Natural killer cell treated with Interleukin-12 subunit alpha and Interleukin-12 subunit beta and Interleukin-15 and Interleukin-18, amount 100 ng/mL, for 72 hours (primary cell): ENCODE measurements at regions not wholly inside any gene's neighbourhood (a gene's known extent, or its start where the extent isn't known, plus 50 kb on each side); places are given as distances from the start of the nearest gene placed in this dataset.

ENCODE experiments used
- ATAC-seq, 2 donors: fragments of 150-1000 bp; cut with Tn5 transposase in 1 of 2; sonication (Bioruptor Pico), chemical (Tn5 transposase) in 1 of 2; 2 replicates each; pipeline ENCODE4 v1.10.0; 2021
- DNase-seq: peaks from one replicate; pipeline ENCODE4 v3.0.0; 2022; ENCODE audit warnings: low spot score
- H3K27ac Mint-ChIP-seq, 2 donors: 1 replicate in 1 of 2; 2 replicates in 1 of 2; pipeline ENCODE4 v1.8.0; 2022; ENCODE audit warnings: mixed read lengths in 2 of 2, mild to moderate bottlenecking in 1 of 2, moderate library complexity in 1 of 2
- H3K27me3 Mint-ChIP-seq, 2 donors: 1 replicate in 1 of 2; 2 replicates in 1 of 2; pipeline ENCODE4 v1.8.0; 2022; ENCODE audit warnings: mixed read lengths in 2 of 2
- H3K36me3 Mint-ChIP-seq: one replicate; pipeline ENCODE4 v1.8.0; 2022; ENCODE audit warnings: mixed read lengths
- H3K4me1 Mint-ChIP-seq, 2 donors: 1 replicate in 1 of 2; 2 replicates in 1 of 2; pipeline ENCODE4 v1.8.0; 2022; ENCODE audit warnings: low read depth in 2 of 2, mixed read lengths in 2 of 2, mild to moderate bottlenecking in 1 of 2
- H3K4me3 Mint-ChIP-seq: one replicate; pipeline ENCODE4 v1.8.0; 2022; ENCODE audit warnings: mixed read lengths
- H3K9me3 Mint-ChIP-seq: 2 replicates; pipeline ENCODE4 v1.8.0; 2022; ENCODE audit warnings: mixed read lengths

DNA sequence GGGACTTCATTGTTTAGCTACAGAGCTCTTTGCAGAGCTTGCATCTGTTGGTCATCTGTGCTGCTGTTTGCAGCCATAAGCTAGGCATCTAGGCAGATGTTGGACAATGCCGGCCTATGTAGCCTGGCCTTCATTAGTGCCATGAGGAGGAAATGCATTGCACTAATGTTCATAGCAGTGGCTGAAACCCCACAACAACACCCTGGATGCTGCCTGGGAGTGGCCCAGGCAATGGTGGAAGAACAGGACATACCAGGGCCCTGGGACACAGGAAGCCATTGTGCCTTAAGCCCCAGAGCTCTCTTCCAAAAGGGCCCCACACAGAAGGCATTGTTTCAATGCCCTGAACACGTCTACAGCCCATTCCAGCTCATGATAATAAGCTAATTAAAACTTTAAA lies 131.5 kb upstream of the LYZL1 start:
- Mint-ChIP-seq H3K27me3 (peaks cover 0 to 7% of the 10 kb centered on the region in 2 donors), H3K4me3 (no peak overlapping the region), H3K36me3 (no peaks in the 10 kb centered on the region), H3K27ac (no peak overlapping the region), H3K4me1 (no peaks in the 10 kb centered on the region), H3K9me3 (no peaks in the 10 kb centered on the region)
- DNase-seq (no peak), ATAC-seq (no peak)

DNA sequence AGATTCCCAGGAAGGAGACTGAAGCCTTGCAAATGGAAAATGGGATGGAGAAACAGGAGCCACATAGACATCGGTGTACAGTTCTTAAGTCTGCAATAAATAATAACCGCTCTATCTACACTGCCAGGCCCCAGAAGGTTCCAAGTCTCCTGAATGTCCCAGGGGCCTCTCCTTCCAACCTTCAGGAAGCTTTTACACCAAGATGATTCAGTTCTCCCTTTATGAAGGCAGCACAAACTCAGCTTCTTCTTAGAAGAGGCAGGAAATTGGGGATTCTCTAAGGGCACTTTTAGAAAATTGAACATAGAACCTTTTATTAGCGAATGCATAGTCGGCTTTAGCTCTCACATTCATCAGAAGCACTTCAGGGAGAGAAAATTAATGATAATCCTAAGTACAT lies 130.8 kb upstream of the LYZL1 start:
- no peak for ATAC-seq
- H3K27me3 Mint-ChIP-seq = peaks cover 0 to 14% of the 10 kb centered on the region in 2 donors
- H3K36me3 Mint-ChIP-seq = no peaks in the 10 kb centered on the region

DNA sequence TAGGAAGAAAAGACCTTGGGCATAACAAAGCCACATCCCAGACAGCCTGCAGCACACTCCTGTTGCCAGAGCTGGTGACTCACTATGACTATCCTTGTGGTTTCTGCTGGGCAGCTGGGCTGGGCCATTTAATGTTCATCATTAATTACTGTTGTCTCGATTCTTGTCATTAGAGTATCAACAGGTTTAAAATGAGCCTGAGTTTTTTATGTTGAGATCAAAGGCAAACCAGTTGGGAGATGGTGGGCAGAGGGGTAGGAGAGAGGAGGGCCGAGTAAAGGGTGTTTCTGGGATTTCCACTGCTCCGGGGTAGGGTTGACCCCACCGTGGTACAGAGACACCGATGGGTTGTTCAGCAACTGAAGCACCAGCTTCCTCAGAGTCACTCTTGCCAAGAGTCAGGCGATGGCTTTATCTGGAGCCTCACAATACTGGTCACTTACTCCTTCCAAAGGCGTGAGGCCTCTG lies 128.7 kb upstream of the LYZL1 start:
- H3K9me3 Mint-ChIP-seq = no peaks in the 10 kb centered on the region
- H3K36me3 Mint-ChIP-seq = no peaks in the 10 kb centered on the region
- DNase-seq (no peak), ATAC-seq (no peak)
- no peak overlapping the region for H3K27ac Mint-ChIP-seq
- peaks cover 5 to 32% of the 10 kb centered on the region in 2 donors for H3K27me3 Mint-ChIP-seq
- H3K4me1 Mint-ChIP-seq = no peaks in the 10 kb centered on the region
- no peak overlapping the region for H3K4me3 Mint-ChIP-seq

More for the DNA sequence above, 130.8 kb upstream of the LYZL1 start:
- no peak for DNase-seq
- Mint-ChIP-seq H3K4me3 (no peak overlapping the region), H3K4me1 (no peaks in the 10 kb centered on the region), H3K27ac (no peak overlapping the region), H3K9me3 (no peaks in the 10 kb centered on the region)

DNA sequence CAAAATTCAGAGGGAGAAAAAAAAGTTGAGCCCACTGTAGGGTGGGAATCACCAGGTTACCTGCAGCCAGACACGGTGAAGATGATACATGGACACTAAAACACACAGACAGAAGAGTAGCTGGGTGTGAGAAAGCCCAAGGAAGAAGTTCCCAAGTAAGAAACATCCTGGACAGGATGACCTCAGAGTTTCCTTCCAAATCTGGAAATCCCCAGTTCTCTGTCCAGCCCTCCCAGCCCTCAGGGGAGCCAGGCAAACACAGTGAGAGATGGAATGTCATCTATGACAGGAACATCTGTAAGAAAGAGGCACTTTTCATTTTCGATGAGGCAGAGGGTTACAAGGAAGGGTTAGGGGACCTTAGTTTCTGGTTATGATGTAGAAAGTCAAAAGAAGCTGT lies 125.1 kb upstream of the LYZL1 start:
- Mint-ChIP-seq H3K4me3 (no peak overlapping the region), H3K27ac (no peak overlapping the region), H3K9me3 (peaks cover 4% of the 10 kb centered on the region), H3K27me3 (peaks cover 5 to 33% of the 10 kb centered on the region in 2 donors), H3K4me1 (no peaks in the 10 kb centered on the region), H3K36me3 (no peaks in the 10 kb centered on the region)
- no peak for DNase-seq
- no peak for ATAC-seq

DNA sequence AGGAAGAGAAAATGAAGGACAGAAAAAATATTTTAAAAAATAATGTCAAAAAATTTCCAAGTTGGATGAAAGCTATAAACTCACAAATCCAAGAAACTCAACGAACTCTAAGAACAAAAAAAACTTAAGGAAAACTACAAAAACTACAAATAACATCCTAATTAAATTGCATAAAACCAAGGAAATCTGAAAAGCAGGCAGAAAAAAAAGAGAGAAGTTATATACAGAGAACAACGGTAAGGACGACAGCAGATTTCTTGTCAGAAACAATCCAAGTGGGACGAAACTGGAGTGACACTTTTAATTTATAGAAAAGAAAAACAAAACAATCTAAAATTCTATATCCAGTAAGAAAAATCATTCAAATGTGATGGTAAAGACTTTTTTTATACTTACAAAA lies 122.2 kb upstream of the LYZL1 start:
- H3K9me3 Mint-ChIP-seq = peaks cover 10% of the 10 kb centered on the region
- H3K27ac Mint-ChIP-seq = no peak overlapping the region
- peaks cover 11% of the 10 kb centered on the region for H3K36me3 Mint-ChIP-seq
- no peak overlapping the region for H3K4me3 Mint-ChIP-seq
- H3K27me3 Mint-ChIP-seq = peaks cover 5 to 32% of the 10 kb centered on the region in 2 donors
- ATAC-seq (no peak), DNase-seq (no peak)
- no peaks in the 10 kb centered on the region for H3K4me1 Mint-ChIP-seq

DNA sequence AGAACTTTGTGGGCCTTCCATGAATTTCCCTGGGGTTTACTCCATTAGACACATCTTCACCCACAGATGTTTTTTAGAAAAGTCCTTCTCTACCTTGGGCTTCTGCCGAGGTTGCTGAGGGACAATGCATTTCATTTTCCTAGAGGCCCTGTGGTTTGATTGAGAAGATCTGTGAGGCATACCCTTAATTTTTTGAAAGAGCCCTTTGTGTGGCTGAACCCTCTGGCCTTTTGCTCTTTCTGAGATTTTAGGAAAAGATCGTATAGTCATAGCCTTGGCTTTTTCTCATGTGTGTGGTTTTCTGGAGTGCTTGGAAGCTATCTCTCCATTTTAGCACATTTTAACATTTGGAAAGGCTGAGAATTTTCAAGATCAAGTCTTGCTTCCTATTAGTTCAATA lies 119.8 kb upstream of the LYZL1 start:
- no peaks in the 10 kb centered on the region for H3K4me1 Mint-ChIP-seq
- no peak for ATAC-seq
- no peak overlapping the region for H3K27ac Mint-ChIP-seq
- peaks cover 11% of the 10 kb centered on the region for H3K36me3 Mint-ChIP-seq
- no peak overlapping the region for H3K4me3 Mint-ChIP-seq
- no peak for DNase-seq
- H3K27me3 Mint-ChIP-seq = peaks cover 0 to 17% of the 10 kb centered on the region in 2 donors
- H3K9me3 Mint-ChIP-seq = peaks cover 10% of the 10 kb centered on the region

DNA sequence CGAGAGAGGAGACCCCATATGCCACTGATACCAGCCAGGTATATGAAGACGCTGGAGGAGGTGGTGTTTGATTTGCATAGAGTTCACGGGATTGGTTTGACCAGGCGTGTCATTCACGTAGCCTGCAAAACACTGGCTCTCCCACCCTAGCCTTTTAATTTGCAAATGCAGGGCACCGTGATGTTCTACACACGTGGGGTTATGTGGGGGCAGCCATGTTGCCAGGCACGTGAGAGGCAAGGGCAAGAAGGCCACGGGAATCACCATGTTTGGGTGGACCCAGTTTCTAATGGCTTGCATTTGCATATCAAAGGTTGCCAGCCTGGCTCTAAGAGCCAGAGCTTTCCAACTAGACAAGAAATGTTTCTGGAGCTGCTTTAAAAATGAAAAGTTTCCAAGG lies 117.2 kb upstream of the LYZL1 start:
- DNase-seq = no peak
- peaks cover 11% of the 10 kb centered on the region for H3K36me3 Mint-ChIP-seq
- H3K4me3 Mint-ChIP-seq = no peak overlapping the region
- no peaks in the 10 kb centered on the region for H3K4me1 Mint-ChIP-seq
- no peak overlapping the region for H3K27ac Mint-ChIP-seq
- H3K9me3 Mint-ChIP-seq = peaks cover 13% of the 10 kb centered on the region
- H3K27me3 Mint-ChIP-seq = peaks cover 2 to 20% of the 10 kb centered on the region in 2 donors
- no peak for ATAC-seq

DNA sequence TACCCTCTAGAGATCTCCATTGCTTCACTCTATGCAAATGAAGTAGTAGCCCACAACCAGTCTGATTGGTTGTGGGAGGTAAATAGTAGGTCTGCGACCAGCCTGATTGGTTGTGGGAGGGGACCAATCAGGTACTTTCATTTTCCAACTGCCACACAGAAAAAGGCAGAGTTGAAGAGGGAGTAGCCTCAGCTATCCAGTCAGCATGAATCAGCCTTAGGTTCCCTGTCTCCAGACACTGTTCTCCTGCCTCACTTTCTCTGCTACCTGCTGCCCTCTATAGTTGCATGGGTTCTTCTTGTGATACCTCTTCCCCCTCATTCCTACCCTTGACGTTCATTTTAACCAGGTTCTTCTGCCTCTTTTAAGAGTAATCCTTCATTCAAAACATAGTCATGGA lies 114.5 kb upstream of the LYZL1 start:
- no peak for DNase-seq
- Mint-ChIP-seq H3K36me3 (peaks cover 10% of the 10 kb centered on the region), H3K27ac (no peak overlapping the region), H3K9me3 (peaks cover 10% of the 10 kb centered on the region), H3K27me3 (peaks cover 8 to 33% of the 10 kb centered on the region in 2 donors), H3K4me1 (no peaks in the 10 kb centered on the region), H3K4me3 (no peak overlapping the region)
- no peak for ATAC-seq

DNA sequence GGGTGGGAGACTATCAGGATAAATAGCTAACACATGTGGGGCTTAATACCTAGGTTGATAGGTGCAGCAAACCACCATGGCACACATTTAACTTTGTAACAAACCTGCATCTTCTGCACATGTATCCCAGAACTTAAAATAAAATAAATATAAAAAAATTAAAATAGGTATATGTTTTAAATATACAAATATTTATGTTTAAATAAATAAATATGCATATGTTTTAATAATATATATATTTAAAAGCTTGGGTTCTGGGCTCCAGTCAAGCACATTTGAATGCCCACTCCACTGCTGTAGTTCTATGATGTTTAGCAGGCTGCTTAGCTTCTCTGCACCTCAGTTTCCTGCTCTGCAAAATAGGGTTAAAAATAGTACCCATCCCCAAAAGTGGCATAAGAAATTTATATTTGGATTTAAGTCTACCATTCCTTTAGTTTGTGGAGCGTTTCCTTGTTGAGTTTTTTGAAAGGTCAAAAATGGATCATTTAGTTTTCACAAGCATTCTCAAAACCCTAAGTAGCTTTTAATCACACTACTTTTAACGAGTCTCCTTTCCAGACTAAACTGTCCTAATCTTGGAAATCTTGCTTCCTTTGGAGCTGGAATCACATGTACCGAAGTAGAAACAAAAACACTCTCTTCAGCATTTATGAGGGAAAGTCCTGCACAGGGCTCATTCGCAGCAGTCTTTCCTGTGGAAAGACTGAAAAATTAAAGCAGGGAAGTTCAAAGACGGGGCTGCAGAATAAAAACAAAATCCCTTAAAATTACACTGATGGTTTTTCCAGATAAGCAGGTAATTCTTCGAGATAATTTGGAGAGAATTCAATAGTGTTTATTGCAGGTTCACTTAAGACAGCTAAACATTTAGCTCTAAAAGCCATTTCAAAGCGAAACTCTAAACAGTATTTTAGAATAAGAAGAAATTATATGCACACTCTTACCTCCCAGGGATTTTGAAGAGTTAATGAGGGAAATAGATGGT lies 111.7 kb upstream of the LYZL1 start:
- Mint-ChIP-seq H3K36me3 (no peaks in the 10 kb centered on the region), H3K27me3 (peaks cover 8 to 33% of the 10 kb centered on the region in 2 donors), H3K9me3 (peaks cover 4% of the 10 kb centered on the region), H3K4me1 (no peaks in the 10 kb centered on the region), H3K4me3 (no peak overlapping the region), H3K27ac (no peak overlapping the region)
- no peak for ATAC-seq
- no peak for DNase-seq

DNA sequence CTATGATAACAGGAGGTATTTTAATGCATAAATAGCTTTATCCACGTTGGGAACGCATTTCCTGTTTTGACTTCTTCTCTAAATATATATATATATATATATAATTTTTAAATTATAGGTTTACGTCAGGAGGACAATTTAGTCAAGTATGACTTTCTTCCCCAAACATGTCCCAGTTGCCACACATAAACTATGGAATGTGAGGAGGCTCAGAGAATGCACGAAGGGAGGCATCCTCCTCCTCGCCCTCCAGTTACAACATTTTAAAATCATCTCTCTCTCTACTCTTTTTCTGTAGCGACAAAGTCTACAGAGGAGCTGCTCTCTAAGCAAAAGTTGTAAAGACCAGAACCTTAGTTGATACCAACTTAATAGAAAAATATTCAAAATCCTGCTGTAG lies 106.9 kb upstream of the LYZL1 start:
- Mint-ChIP-seq H3K4me1 (no peaks in the 10 kb centered on the region), H3K4me3 (no peak overlapping the region), H3K27me3 (peaks cover 16 to 49% of the 10 kb centered on the region in 2 donors), H3K27ac (no peak overlapping the region), H3K9me3 (no peaks in the 10 kb centered on the region), H3K36me3 (no peaks in the 10 kb centered on the region)
- ATAC-seq = no peak
- DNase-seq = no peak

DNA sequence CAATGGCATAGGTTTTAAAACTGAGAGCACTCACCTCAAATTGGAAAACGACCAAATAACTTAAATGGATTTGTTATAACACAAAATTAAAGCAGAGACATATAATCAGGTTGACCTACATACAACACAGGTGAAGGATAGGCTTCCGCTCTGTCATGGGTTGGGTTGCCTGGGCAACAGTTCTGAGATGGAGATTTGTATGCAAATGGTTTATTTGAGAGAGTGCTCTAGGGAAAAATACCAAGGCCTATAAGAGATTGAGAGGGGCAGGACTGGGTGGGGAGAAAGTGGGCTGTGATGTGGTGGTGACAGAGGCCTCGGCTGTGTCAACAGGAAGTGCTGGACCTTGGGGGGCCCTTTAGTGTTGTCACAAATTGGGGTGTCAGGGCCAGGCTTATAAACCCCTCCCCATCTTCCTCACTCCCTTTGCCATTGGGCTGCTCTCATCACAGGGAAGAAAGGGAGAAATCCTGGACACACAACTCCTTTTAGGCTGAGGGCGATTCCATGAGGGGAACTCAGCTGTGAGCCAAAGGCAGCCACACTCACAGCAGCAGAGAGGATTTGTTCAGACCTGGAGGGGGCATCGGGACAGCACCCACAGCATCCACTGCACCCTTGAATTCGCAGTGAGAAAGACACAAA lies 105.4 kb upstream of the LYZL1 start:
- H3K4me1 Mint-ChIP-seq = no peaks in the 10 kb centered on the region
- no peak overlapping the region for H3K27ac Mint-ChIP-seq
- H3K27me3 Mint-ChIP-seq = peaks cover 15 to 46% of the 10 kb centered on the region in 2 donors
- no peak for DNase-seq
- H3K36me3 Mint-ChIP-seq = no peaks in the 10 kb centered on the region
- ATAC-seq = no peak
- H3K9me3 Mint-ChIP-seq = no peaks in the 10 kb centered on the region
- H3K4me3 Mint-ChIP-seq = no peak overlapping the region

DNA sequence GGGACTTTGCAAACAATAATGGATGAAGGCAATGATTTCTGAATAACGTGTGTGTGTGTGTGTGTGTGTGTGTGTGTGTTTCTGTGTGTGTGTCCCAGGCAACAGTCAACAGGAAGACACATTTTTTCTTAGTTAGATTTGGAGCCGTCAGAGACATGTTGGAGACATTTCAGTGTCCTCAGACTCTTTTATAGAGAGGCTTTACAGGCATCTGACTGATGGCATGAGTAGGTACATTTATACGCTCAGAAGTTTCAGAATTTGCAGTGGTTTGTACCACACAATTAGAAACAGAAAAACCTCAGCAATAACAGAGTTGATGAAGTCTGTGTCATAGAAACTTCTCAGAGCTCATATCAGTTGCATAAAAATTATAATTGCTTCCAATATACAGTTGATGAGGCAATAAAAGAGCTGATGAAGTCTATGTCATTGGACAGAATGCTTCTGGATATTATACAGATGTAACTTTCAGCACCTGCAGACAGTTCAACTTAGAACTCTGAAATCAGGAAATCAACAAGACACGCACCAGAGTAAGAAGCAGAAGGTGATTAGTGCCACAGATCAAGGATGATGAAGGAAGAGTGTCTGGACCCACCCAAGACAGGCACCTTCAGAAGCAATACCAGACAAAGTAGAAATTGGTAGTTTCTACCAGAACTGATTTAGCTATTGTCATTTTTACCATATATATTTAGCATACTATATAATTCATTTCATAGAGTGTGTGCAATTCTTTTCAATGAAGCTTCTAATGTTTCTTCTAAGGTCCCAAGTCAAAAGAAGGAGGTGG lies 104.5 kb upstream of the LYZL1 start:
- H3K27me3 Mint-ChIP-seq = peaks cover 11 to 41% of the 10 kb centered on the region in 2 donors
- H3K4me3 Mint-ChIP-seq = no peak overlapping the region
- no peak for ATAC-seq
- DNase-seq = no peak
- H3K36me3 Mint-ChIP-seq = no peaks in the 10 kb centered on the region
- no peak overlapping the region for H3K27ac Mint-ChIP-seq
- H3K4me1 Mint-ChIP-seq = no peaks in the 10 kb centered on the region
- H3K9me3 Mint-ChIP-seq = no peaks in the 10 kb centered on the region

DNA sequence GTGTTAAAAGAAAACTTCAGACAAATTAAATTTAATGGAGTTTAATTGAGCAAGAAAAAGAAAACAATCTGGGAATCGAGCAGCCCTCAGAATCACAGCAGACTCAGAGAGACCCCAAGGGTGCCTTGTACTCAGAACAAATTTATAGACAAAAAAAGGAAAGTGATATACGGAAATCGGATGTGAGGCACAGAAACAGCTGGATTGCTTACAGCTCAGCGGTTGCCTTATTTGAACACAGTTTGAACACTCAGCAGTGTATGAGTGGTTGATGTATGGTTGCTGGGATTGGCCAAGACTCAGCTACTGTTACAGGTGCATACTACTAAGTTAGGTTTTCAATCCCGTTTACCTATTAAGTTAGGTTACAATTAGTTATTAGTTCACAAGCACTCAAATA lies 103.8 kb upstream of the LYZL1 start:
- no peaks in the 10 kb centered on the region for H3K9me3 Mint-ChIP-seq
- no peak overlapping the region for H3K27ac Mint-ChIP-seq
- DNase-seq (no peak), ATAC-seq (no peak)
- H3K4me1 Mint-ChIP-seq = no peaks in the 10 kb centered on the region
- peaks cover 11 to 41% of the 10 kb centered on the region in 2 donors for H3K27me3 Mint-ChIP-seq
- H3K36me3 Mint-ChIP-seq = no peaks in the 10 kb centered on the region
- H3K4me3 Mint-ChIP-seq = no peak overlapping the region
